ENCODE measurements at regions not wholly inside any gene's neighbourhood (a gene's known extent, or its start where the extent isn't known, plus 50 kb on each side); places are given as distances from the start of the nearest gene placed in this dataset.

DNA sequence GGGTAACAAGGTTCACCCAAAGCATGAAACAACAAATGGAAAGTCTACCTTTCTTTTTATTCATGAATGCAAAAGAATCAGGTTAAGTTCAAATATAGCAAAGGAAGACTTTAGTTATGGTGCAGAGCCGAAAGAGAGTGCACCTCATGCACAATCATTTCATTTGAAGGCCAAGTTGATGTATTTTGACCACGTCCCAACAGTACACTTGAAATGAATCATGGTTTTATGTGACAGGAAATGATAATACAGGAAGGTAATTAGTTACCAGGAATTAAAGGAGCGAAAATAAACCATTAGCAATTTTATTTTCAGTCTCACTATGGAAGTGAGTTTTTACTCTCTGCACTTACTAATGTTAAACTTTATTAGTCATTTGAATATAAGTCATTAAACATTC is 281.2 kb upstream of the DIAPH2 start:
- no peak for DNase-seq (ENCODE audit: low read depth)
- TF ChIP-seq, protein P1, sequence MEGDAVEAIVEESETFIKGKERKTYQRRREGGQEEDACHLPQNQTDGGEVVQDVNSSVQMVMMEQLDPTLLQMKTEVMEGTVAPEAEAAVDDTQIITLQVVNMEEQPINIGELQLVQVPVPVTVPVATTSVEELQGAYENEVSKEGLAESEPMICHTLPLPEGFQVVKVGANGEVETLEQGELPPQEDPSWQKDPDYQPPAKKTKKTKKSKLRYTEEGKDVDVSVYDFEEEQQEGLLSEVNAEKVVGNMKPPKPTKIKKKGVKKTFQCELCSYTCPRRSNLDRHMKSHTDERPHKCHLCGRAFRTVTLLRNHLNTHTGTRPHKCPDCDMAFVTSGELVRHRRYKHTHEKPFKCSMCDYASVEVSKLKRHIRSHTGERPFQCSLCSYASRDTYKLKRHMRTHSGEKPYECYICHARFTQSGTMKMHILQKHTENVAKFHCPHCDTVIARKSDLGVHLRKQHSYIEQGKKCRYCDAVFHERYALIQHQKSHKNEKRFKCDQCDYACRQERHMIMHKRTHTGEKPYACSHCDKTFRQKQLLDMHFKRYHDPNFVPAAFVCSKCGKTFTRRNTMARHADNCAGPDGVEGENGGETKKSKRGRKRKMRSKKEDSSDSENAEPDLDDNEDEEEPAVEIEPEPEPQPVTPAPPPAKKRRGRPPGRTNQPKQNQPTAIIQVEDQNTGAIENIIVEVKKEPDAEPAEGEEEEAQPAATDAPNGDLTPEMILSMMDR (IDR thresholded peaks at IDR 0.05; ENCODE audit: insufficient read depth, low read depth, low read length), result no peak
- no peak overlapping the region for H3K4me3 ChIP-seq (ENCODE audit: low read depth, low read length)

- TF ChIP-seq, protein P1 (IDR thresholded peaks at IDR 0.05; ENCODE audit: insufficient read depth, low read depth, low read length), result no peak
- H3K4me3 ChIP-seq (ENCODE audit: low read depth, low read length), result no peak overlapping the region
- DNase-seq (ENCODE audit: low read depth), result no peak
Observed at GRCh38 chrX:96405842-96406241, 278.8 kb upstream of the DIAPH2 start.

DNA sequence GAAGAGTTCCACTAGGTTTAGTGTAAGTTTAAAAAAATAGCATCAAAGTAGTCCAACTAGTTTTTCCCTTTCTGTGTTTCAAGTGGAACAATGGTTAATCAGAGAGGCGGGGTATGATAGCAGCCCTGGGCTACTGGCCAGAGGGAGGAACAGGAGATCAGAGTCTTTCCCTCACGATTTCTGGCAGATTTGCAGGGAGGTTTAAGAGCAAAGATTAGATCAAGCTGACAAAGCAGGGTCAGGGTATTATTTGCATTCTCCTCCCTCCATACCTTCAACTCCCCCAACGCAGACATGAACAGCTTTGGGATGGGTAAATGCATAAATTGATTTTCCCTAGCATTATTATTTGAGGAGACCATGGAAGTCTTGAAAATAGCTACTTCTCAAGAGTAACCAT is 277.6 kb upstream of the DIAPH2 start:
- DNase-seq (ENCODE audit: low read depth), result peak; percentile 47
- TF ChIP-seq, protein P1 (IDR thresholded peaks at IDR 0.05; ENCODE audit: insufficient read depth, low read depth, low read length), result no peak
- no peak overlapping the region for H3K4me3 ChIP-seq (ENCODE audit: low read depth, low read length)

- no peak overlapping the region for H3K4me3 ChIP-seq (ENCODE audit: low read depth, low read length)
- TF ChIP-seq, protein P1 (IDR thresholded peaks at IDR 0.05; ENCODE audit: insufficient read depth, low read depth, low read length), result no peak
- peak; percentile 76 for DNase-seq (ENCODE audit: low read depth)
Observed at GRCh38 chrX:96407501-96407900, 277.1 kb upstream of the DIAPH2 start.

DNA sequence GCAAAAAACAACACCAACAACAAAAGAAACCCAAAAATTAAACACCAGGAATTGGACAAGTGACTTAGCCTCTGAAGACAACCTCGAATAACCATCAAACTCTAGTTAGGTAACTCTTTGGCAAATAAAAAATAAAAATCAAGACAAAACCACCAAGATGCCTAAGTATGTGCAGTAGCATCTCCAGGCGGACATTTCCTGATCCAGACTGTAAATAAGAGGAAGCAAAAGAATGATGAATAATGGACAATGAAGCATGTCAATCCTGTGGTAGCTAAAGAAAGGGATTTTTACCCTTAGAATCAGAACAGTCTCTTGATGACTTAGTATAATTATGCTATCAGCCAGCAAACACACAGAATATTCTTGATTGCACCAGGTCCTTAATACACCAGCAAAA is 276.7 kb upstream of the DIAPH2 start:
- DNase-seq (ENCODE audit: low read depth), result no peak
- H3K4me3 ChIP-seq (ENCODE audit: low read depth, low read length), result no peak overlapping the region
- TF ChIP-seq, protein P1 (IDR thresholded peaks at IDR 0.05; ENCODE audit: insufficient read depth, low read depth, low read length), result no peak

DNA sequence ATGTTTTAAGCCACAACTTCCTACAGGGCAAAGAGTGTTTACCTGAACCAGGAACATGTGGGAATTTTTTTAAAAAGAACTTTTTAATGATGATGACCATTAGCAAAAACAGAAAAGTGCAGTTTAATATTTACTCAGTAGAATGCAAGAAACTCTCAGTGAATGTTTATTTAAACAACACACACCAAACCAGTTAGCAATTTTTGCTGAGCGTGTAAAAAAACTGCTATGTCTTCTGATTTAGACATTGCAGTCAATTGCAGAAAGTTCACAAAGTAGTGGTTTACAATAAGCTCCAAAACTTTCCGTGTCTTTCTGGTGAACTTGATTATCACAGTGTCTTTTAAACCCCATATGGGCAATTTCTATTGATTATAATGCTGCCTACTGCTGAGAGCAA is 273.7 kb upstream of the DIAPH2 start:
- no peak overlapping the region for H3K4me3 ChIP-seq (ENCODE audit: low read depth, low read length)
- DNase-seq (ENCODE audit: low read depth), result no peak
- TF ChIP-seq, protein P1 (IDR thresholded peaks at IDR 0.05; ENCODE audit: insufficient read depth, low read depth, low read length), result no peak

- TF ChIP-seq, protein P1 (IDR thresholded peaks at IDR 0.05; ENCODE audit: insufficient read depth, low read depth, low read length), result no peak
- DNase-seq (ENCODE audit: low read depth), result no peak
- H3K4me3 ChIP-seq (ENCODE audit: low read depth, low read length), result no peak overlapping the region
Observed at GRCh38 chrX:96417695-96418094, 266.9 kb upstream of the DIAPH2 start.
